Lower leg skin (tissue), 4 donors: ENCODE measurements at regions not wholly inside any gene's neighbourhood (a gene's known extent, or its start where the extent isn't known, plus 50 kb on each side); places are given as distances from the start of the nearest gene placed in this dataset.
"Not testable (repeated sequence)": the region's sequence is repeated elsewhere in the genome, so short reads cannot be mapped to it uniquely, and the experiment has no call there.

ENCODE experiments used
- DNase-seq, 2 donors: peaks; one replicate each; pipeline ENCODE4 v3.0.0-alpha.2; 2019; ENCODE audit warnings: low spot score in 2 of 2
- H3K4me3 ChIP-seq: fragments of 200-600 bp; sonication (generic); 2 replicates; pipeline ENCODE4 v1.5.1; 2017; ENCODE audit warnings: mild to moderate bottlenecking, low read depth; ENCODE audit not compliant: poor library complexity, severe bottlenecking
- POLR2A ChIP-seq, 2 donors: fragments of 450-650 bp; IDR thresholded peaks; one replicate each; pipeline ENCODE4 v1.6.1; 2016 to 2017; ENCODE audit warnings: antibody characterized with exemption in 2 of 2, mild to moderate bottlenecking in 1 of 2, moderate library complexity in 1 of 2
- WGBS, 2 donors: methylation state at CpG; one replicate each; pipeline ENCODE4 v1.1.5; 2018; 5-methylcytosine and 5-hydroxymethylcytosine counted together
- intact Hi-C: fragments of 100-400 bp; cut with DNase I; formaldehyde crosslinking; loops from one replicate; pipeline ENCODE4 v1.15.0; 2023; ENCODE audit warnings: low total_unique reads
- TF ChIP-seq, protein P1 (sequence below), 3 donors: fragments of 450-650 bp; IDR thresholded peaks; one replicate each; pipeline ENCODE4 v1.5.1; 2016; ENCODE audit warnings: antibody characterized with exemption in 3 of 3, mild to moderate bottlenecking in 3 of 3, moderate library complexity in 2 of 3

DNA sequence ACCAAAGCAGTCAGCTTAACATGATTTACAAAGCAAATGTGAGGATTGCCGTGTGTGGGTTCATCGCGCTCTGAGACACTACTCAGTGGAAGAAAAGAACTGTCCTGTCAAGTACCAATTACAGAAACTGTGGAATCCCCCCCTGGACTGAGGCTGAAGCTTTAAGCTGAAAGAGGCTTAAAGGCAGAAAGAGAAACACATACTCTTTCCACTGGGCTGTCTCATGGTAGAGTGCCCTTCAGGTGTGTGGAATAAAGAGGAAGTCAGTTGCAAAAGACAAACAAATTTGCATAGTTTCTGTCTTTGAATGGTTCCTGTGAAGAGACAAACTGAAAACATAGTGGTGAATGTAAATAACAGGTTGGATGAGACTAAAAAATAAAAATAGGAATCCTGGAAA, 560.4 kb upstream of the SYNCRIP start:
- DNase-seq, result no peak
- intact Hi-C loops, result no loop called here
- no peak overlapping the region for H3K4me3 ChIP-seq
- TF ChIP-seq, protein P1, sequence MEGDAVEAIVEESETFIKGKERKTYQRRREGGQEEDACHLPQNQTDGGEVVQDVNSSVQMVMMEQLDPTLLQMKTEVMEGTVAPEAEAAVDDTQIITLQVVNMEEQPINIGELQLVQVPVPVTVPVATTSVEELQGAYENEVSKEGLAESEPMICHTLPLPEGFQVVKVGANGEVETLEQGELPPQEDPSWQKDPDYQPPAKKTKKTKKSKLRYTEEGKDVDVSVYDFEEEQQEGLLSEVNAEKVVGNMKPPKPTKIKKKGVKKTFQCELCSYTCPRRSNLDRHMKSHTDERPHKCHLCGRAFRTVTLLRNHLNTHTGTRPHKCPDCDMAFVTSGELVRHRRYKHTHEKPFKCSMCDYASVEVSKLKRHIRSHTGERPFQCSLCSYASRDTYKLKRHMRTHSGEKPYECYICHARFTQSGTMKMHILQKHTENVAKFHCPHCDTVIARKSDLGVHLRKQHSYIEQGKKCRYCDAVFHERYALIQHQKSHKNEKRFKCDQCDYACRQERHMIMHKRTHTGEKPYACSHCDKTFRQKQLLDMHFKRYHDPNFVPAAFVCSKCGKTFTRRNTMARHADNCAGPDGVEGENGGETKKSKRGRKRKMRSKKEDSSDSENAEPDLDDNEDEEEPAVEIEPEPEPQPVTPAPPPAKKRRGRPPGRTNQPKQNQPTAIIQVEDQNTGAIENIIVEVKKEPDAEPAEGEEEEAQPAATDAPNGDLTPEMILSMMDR (IDR thresholded peaks at IDR 0.05), result no peak
- TF ChIP-seq POLR2A (IDR thresholded peaks at IDR 0.05), result no peak
- WGBS, 2 donors, result 87 to 89% methylated on average over 3 of the region's 3 CpGs

DNA sequence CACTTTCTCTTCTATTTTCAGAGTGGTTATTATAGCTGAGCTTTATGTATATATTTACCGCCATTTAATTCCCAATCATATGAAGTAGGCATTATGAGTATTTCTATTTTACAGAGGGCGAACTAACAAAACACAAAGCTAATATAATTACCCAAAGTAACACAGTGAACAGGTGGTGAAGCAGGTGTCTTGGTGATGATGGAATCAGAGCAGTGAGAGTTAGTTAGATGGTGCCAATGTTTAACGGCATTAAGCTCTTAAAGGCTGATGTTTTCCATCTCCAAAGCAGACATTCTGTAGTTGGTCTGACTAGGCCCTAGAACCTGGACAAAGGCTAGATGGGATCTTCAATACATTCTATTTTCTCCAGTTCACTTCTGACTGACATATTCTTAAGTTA, 551.1 kb upstream of the SYNCRIP start:
- no peak for DNase-seq
- WGBS, 2 donors, result 86 to 91% methylated on average over 3 of the region's 3 CpGs
- intact Hi-C loops, result no loop called here
- no peak overlapping the region for H3K4me3 ChIP-seq
- TF ChIP-seq, protein P1 (IDR thresholded peaks at IDR 0.05), result no peak
- TF ChIP-seq POLR2A (IDR thresholded peaks at IDR 0.05), result no peak

DNA sequence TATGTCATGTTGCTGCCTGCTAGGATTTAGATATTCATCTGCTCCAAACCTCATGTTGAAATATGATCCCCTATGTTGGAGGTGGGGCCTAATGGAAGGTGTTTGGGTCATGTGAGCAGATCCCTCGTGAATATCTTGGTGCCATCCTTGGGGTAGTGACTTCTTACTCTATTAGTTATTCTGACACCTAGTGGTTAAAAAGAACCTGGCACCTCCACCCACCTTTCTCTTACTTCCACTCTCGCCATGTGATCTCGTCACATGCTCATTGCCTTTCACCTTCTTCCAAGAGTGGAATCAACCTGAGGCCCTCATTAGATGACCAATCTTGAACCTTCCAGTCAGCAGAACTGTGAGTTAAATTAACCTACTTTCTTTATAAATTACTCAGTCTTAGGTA, 549.4 kb upstream of the SYNCRIP start:
- no peak overlapping the region for H3K4me3 ChIP-seq
- DNase-seq, result no peak
- intact Hi-C loops, result no loop called here
- TF ChIP-seq, protein P1 (IDR thresholded peaks at IDR 0.05), result no peak
- no peak for TF ChIP-seq POLR2A (IDR thresholded peaks at IDR 0.05)
- 62 to 68% methylated on average over 3 of the region's 3 CpGs for WGBS, 2 donors

DNA sequence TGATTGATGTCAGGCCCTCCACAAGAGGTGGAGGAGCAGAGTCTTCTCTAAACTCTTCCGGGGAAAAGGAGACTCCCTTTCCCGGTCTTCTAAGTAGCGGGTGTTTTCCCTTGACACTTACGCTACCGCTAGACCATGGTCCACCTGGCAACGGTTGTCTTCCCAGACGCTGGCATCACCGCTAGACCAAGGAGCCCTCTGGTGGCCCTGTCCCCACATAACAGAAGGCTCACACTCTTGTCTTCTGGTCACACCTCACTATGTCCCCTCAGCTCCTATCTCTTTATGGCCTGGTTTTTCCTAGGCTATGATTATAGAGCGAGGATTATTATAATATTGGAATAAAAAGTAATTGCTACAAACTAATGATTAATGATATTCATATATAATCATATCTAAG, 532.5 kb upstream of the SYNCRIP start:
- DNase-seq, intact Hi-C loops, H3K4me3 ChIP-seq: not testable (repeated sequence)
- WGBS, 2 donors, result 56 to 63% methylated on average over 9 of the region's 9 CpGs

DNA sequence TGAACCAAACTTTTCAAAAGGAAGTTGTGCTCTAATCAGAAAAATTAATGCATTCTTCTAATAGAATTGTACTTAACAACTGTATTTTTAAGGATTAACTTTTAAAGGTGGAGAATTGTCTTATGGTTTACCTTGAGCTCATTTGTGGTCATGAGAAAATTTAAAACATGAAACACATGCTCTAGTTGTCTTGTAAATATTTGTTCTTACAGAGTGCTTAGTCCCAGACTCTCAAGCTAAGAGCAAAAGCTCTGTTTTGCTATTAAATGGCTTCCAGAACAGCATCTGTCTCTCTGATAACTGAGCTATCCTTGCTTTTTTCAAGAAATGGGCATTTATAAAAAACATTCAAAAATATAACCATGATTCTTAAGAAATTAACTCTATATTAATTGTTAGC, 512.2 kb upstream of the SYNCRIP start:
- no peak for DNase-seq
- H3K4me3 ChIP-seq, result no peak overlapping the region
- intact Hi-C loops, result loop anchor here (10.0 kb wide), 1 partner anchor 1470 kb away; no protein-coding TSS in a partner anchor
- no peak for TF ChIP-seq POLR2A (IDR thresholded peaks at IDR 0.05)
- TF ChIP-seq, protein P1 (IDR thresholded peaks at IDR 0.05), result no peak

DNA sequence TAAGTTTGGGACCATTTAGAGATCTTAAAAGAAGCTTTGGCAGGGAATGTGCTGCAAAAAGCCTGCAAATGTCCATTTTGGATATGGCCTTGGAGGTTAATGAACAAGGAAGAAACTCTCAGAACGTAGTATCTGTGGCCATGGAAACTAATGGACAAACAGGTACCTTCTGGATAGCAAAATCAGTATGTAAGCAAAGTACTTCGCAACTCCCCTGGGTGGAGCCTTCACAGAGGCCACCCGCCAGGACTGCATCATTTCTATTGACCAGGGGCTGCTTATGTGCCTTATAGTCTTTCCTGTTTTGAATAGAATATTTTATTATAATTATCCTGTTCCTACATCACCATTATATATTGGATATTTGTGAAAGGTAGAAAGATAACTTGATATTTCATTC, 510.8 kb upstream of the SYNCRIP start:
- WGBS, 2 donors, result 81 to 89% methylated on average over 3 of the region's 3 CpGs
- H3K4me3 ChIP-seq, result no peak overlapping the region
- TF ChIP-seq, protein P1 (IDR thresholded peaks at IDR 0.05), result no peak
- TF ChIP-seq POLR2A (IDR thresholded peaks at IDR 0.05), result no peak
- no peak for DNase-seq
- intact Hi-C loops, result loop anchor here (10.0 kb wide), 1 partner anchor 1471 kb away; no protein-coding TSS in a partner anchor
